H9 (cell line): ENCODE measurements at regions not wholly inside any gene's neighbourhood (a gene's known extent, or its start where the extent isn't known, plus 50 kb on each side); places are given as distances from the start of the nearest gene placed in this dataset.

Experiments
- DNase-seq: peaks from one replicate; pipeline ENCODE4 v3.0.0-alpha.2; 2017
- H2AFZ ChIP-seq: one replicate; pipeline ENCODE4 v1.6.1; 2013; ENCODE audit warnings: mild to moderate bottlenecking, low read length, control low read depth, moderate library complexity
- H2AK5ac ChIP-seq: 2 replicates; pipeline ENCODE4 v1.6.1; 2013; ENCODE audit warnings: low read length, control low read depth, mixed read lengths; ENCODE audit not compliant: insufficient read length
- H2BK120ac ChIP-seq: one replicate; pipeline ENCODE4 v1.6.1; 2013; ENCODE audit warnings: low read depth, mild to moderate bottlenecking, low read length, control low read depth, inconsistent platforms; ENCODE audit not compliant: poor library complexity, severe bottlenecking
- H2BK12ac ChIP-seq: 2 replicates; pipeline ENCODE4 v1.6.1; 2013; ENCODE audit warnings: low read length, control low read depth, mixed read lengths, low read depth; ENCODE audit not compliant: insufficient read length
- H2BK15ac ChIP-seq: 2 replicates; pipeline ENCODE4 v1.6.1; 2013; ENCODE audit warnings: low read depth, low read length, control low read depth
- H2BK20ac ChIP-seq: one replicate; pipeline ENCODE4 v1.6.1; 2013; ENCODE audit warnings: low read depth, mild to moderate bottlenecking, low read length, control low read depth, inconsistent platforms; ENCODE audit not compliant: poor library complexity, severe bottlenecking
- H2BK5ac ChIP-seq: 2 replicates; pipeline ENCODE4 v1.6.1; 2013; ENCODE audit warnings: low read length, control low read depth, mixed read lengths; ENCODE audit not compliant: insufficient read length
- H3K14ac ChIP-seq: 2 replicates; pipeline ENCODE4 v1.6.1; 2013; ENCODE audit warnings: low read length, control low read depth; ENCODE audit not compliant: insufficient read depth
- H3K18ac ChIP-seq: 2 replicates; pipeline ENCODE4 v1.6.1; 2013; ENCODE audit warnings: low read depth, mild to moderate bottlenecking, mixed read lengths, low read length, control low read depth; ENCODE audit not compliant: insufficient read length
- H3K23ac ChIP-seq: 2 replicates; pipeline ENCODE4 v1.6.1; 2013; ENCODE audit warnings: low read length, control low read depth, mixed read lengths, low read depth; ENCODE audit not compliant: insufficient read length
- H3K23me2 ChIP-seq: 2 replicates; pipeline ENCODE4 v1.6.1; 2013; ENCODE audit warnings: low read depth, mild to moderate bottlenecking, mixed read lengths, low read length, control low read depth; ENCODE audit not compliant: insufficient read length, poor library complexity, severe bottlenecking
- H3K27ac ChIP-seq: 2 replicates; pipeline ENCODE4 v1.5.1; 2013; ENCODE audit warnings: low read length, control low read depth, mixed read lengths, low read depth; ENCODE audit not compliant: insufficient read length
- H3K27me3 ChIP-seq: 2 replicates; pipeline ENCODE4 v1.6.1; 2013; ENCODE audit warnings: low read length, control low read depth, inconsistent platforms; ENCODE audit not compliant: insufficient read depth
- H3K4ac ChIP-seq: 2 replicates; pipeline ENCODE4 v1.6.1; 2013; ENCODE audit warnings: low read depth, mild to moderate bottlenecking, control low read depth, inconsistent platforms, low read length, moderate library complexity
- H3K4me1 ChIP-seq: 2 replicates; pipeline ENCODE4 v1.6.1; 2013; ENCODE audit warnings: low read length, control low read depth, inconsistent platforms; ENCODE audit not compliant: insufficient read depth
- H3K4me2 ChIP-seq: 2 replicates; pipeline ENCODE4 v1.6.1; 2013; ENCODE audit warnings: low read length, control low read depth, mixed read lengths; ENCODE audit not compliant: insufficient read length, insufficient read depth
- H3K56ac ChIP-seq: 2 replicates; pipeline ENCODE4 v1.6.1; 2013; ENCODE audit warnings: low read depth, mild to moderate bottlenecking, mixed read lengths, low read length, control low read depth; ENCODE audit not compliant: insufficient read length
- H3K79me1 ChIP-seq: 2 replicates; pipeline ENCODE4 v1.6.1; 2013; ENCODE audit warnings: low read depth, mild to moderate bottlenecking, moderate library complexity, low read length, control low read depth, inconsistent platforms; ENCODE audit not compliant: insufficient read depth, poor library complexity, severe bottlenecking
- H3K79me2 ChIP-seq: 2 replicates; pipeline ENCODE4 v1.6.1; 2013; ENCODE audit warnings: low read length, control low read depth, inconsistent platforms; ENCODE audit not compliant: insufficient read depth
- H3K9ac ChIP-seq: 2 replicates; pipeline ENCODE4 v1.6.1; 2013; ENCODE audit warnings: low read length, control low read depth, mixed read lengths; ENCODE audit not compliant: insufficient read length; ENCODE audit errors: extremely low read depth
- H3K9me3 ChIP-seq: one replicate; pipeline ENCODE4 v1.6.1; 2013; ENCODE audit warnings: low read depth, low read length, inconsistent platforms; ENCODE audit not compliant: control insufficient read depth
- H3T11ph ChIP-seq: one replicate; pipeline ENCODE4 v1.6.1; 2013; ENCODE audit warnings: mild to moderate bottlenecking, low read length, control low read depth, inconsistent platforms
- H4K20me1 ChIP-seq: one replicate; pipeline ENCODE4 v1.6.1; 2013; ENCODE audit not compliant: control insufficient read depth, insufficient read length, insufficient read depth
- H4K5ac ChIP-seq: 2 replicates; pipeline ENCODE4 v1.6.1; 2013; ENCODE audit warnings: low read depth, mild to moderate bottlenecking, mixed read lengths, low read length, control low read depth; ENCODE audit not compliant: insufficient read length
- H4K8ac ChIP-seq: replicated peaks from 2 replicates; pipeline ENCODE4 v1.6.1; 2013; ENCODE audit warnings: low read length, control low read depth, mixed read lengths, low read depth; ENCODE audit not compliant: insufficient read length
- H4K91ac ChIP-seq: 2 replicates; pipeline ENCODE4 v1.6.1; 2013; ENCODE audit warnings: low read depth, mild to moderate bottlenecking, moderate library complexity, mixed read lengths, low read length, control low read depth; ENCODE audit not compliant: insufficient read length
- H3K27ac Mint-ChIP-seq, 3 experiments: 2 replicates in 2 of 3; 3 replicates in 1 of 3; pipeline ENCODE4 v1.8.0; 2020 to 2021; ENCODE audit warnings: mixed read lengths in 3 of 3, mild to moderate bottlenecking in 1 of 3, moderate library complexity in 1 of 3
- H3K27me3 Mint-ChIP-seq: 2 replicates; pipeline ENCODE4 v1.8.0; 2021; ENCODE audit warnings: low read depth, mild to moderate bottlenecking, moderate library complexity, mixed read lengths
- H3K36me3 Mint-ChIP-seq, 3 experiments: 2 replicates in 2 of 3; 3 replicates in 1 of 3; pipeline ENCODE4 v1.8.0; 2020 to 2021; ENCODE audit warnings: low read depth in 3 of 3, mixed read lengths in 3 of 3; ENCODE audit not compliant: insufficient read depth in 1 of 3
- H3K4me1 Mint-ChIP-seq, 2 experiments: 2 replicates each; pipeline ENCODE4 v1.8.0; 2020; ENCODE audit warnings: mixed read lengths in 2 of 2
- H3K4me3 Mint-ChIP-seq, 2 experiments: 2 replicates in 1 of 2; 3 replicates in 1 of 2; pipeline ENCODE4 v1.8.0; 2020 to 2021; ENCODE audit warnings: mild to moderate bottlenecking in 2 of 2, mixed read lengths in 2 of 2, moderate library complexity in 1 of 2
- H3K9me3 Mint-ChIP-seq, 2 experiments: 2 replicates in 1 of 2; 3 replicates in 1 of 2; pipeline ENCODE4 v1.8.0; 2020; ENCODE audit warnings: mild to moderate bottlenecking in 2 of 2, mixed read lengths in 2 of 2, moderate library complexity in 1 of 2
- WGBS: extraction: QIAGEN DNeasy Blood & Tissue Kit; methylation state at CpG from one replicate; pipeline ENCODE4 v1.1.7; 2013; ENCODE audit warnings: missing lambda C conversion rate, low lambda C conversion rate, mixed read lengths; ENCODE audit not compliant: insufficient read length; ENCODE audit errors: extremely low coverage; 5-methylcytosine and 5-hydroxymethylcytosine counted together
- TF ChIP-seq, protein P1 (sequence below): fragments of 200-600 bp; sonication (generic); conservative IDR thresholded peaks from 3 replicates; pipeline ENCODE4 v1.8.0; 2021; ENCODE audit warnings: antibody characterized with exemption, mild to moderate bottlenecking

DNA sequence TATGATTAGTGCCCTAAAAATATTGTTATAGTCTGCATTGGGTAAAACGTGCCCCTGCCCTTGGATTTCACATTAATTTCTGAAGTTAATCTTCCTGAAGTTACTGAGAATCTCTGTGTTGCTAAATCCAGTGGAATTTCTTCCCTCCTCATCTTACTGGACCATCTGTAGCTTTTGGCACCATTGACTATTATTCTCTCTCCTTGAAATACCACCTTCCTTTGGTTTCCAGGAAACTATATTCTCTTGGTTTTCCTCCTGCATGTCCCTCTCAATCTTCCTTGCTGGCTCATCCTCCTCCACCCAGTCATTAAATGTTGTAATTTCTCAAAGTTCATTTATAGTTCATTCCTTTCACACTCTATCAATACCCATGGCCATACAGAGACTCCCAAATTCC is 110.6 kb upstream of the SLC35G4 start:
- no peak overlapping the region for H3K9ac ChIP-seq
- H3K27ac Mint-ChIP-seq: no peak overlapping the region
- no peaks in the 10 kb centered on the region for H3K4me1 ChIP-seq

More for the DNA sequence above, 110.6 kb upstream of the SLC35G4 start:
- Histone ChIP-seq H3K27me3 (no peaks in the 10 kb centered on the region), H2BK20ac (no peak overlapping the region), H2BK5ac (no peak overlapping the region), H2AFZ (no peak overlapping the region), H3K4ac (no peak overlapping the region), H3K18ac (no peak overlapping the region), H3K4me2 (no peak overlapping the region), H2BK15ac (no peak overlapping the region), H3K14ac (no peak overlapping the region), H3T11ph (no peak overlapping the region), H4K91ac (no peak overlapping the region), H3K56ac (no peak overlapping the region), H2AK5ac (no peak overlapping the region), H3K79me2 (no peaks in the 10 kb centered on the region), H2BK120ac (no peak overlapping the region), H3K79me1 (no peaks in the 10 kb centered on the region), H3K23ac (no peak overlapping the region), H3K9me3 (no peaks in the 10 kb centered on the region), H4K20me1 (no peaks in the 10 kb centered on the region), H2BK12ac (no peak overlapping the region), H3K23me2 (no peaks in the 10 kb centered on the region), H4K5ac (no peak overlapping the region), H4K8ac (no peak overlapping the region), H3K27ac (no peak overlapping the region)
- no CpG with 5 or more reads among the region's 1 CpG for WGBS
- DNase-seq: no peak
- H3K4me3 Mint-ChIP-seq: no peak overlapping the region
- H3K4me1 Mint-ChIP-seq: no peaks in the 10 kb centered on the region; a peak in 1 of 4 replicates
- no peaks in the 10 kb centered on the region for H3K9me3 Mint-ChIP-seq
- H3K27me3 Mint-ChIP-seq: no peaks in the 10 kb centered on the region
- no peaks in the 10 kb centered on the region for H3K36me3 Mint-ChIP-seq
- TF ChIP-seq, protein P1, sequence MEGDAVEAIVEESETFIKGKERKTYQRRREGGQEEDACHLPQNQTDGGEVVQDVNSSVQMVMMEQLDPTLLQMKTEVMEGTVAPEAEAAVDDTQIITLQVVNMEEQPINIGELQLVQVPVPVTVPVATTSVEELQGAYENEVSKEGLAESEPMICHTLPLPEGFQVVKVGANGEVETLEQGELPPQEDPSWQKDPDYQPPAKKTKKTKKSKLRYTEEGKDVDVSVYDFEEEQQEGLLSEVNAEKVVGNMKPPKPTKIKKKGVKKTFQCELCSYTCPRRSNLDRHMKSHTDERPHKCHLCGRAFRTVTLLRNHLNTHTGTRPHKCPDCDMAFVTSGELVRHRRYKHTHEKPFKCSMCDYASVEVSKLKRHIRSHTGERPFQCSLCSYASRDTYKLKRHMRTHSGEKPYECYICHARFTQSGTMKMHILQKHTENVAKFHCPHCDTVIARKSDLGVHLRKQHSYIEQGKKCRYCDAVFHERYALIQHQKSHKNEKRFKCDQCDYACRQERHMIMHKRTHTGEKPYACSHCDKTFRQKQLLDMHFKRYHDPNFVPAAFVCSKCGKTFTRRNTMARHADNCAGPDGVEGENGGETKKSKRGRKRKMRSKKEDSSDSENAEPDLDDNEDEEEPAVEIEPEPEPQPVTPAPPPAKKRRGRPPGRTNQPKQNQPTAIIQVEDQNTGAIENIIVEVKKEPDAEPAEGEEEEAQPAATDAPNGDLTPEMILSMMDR: no peak
